Activated T-cell treated with anti-CD3 and anti-CD28 coated beads, Interleukin-2, amount 50 U/mL, for 1 hour (primary cell): ENCODE measurements at regions not wholly inside any gene's neighbourhood (a gene's known extent, or its start where the extent isn't known, plus 50 kb on each side); places are given as distances from the start of the nearest gene placed in this dataset.
"Not testable (repeated sequence)": the region's sequence is repeated elsewhere in the genome, so short reads cannot be mapped to it uniquely, and the experiment has no call there.

Experiments
- DNase-seq: peaks from one replicate; pipeline ENCODE4 v3.0.0-alpha.2; 2020

- DNase-seq, result no peak
These were observed 510.1 kb upstream of the SLC39A10 start for GRCh38 chr2:195146761-195147541.

GRCh38 chr2:195138435-195138834, 518.6 kb upstream of the SLC39A10 start:
- no peak for DNase-seq

GRCh38 chr2:195125889-195126288, 531.1 kb upstream of the SLC39A10 start:
- DNase-seq, result not testable (repeated sequence)

- DNase-seq, result no peak
These were observed 532.5 kb upstream of the SLC39A10 start for GRCh38 chr2:195124391-195125079.

GRCh38 chr2:195122653-195123052, 534.4 kb upstream of the SLC39A10 start:
- no peak for DNase-seq

GRCh38 chr2:195121341-195121740, 535.7 kb upstream of the SLC39A10 start:
- DNase-seq, result no peak

GRCh38 chr2:195119231-195119630, 537.8 kb upstream of the SLC39A10 start:
- DNase-seq, result no peak

GRCh38 chr2:195118276-195118675, 538.8 kb upstream of the SLC39A10 start:
- no peak for DNase-seq

GRCh38 chr2:195117011-195117410, 540.0 kb upstream of the SLC39A10 start:
- no peak for DNase-seq

- DNase-seq, result no peak
These were observed 541.3 kb upstream of the SLC39A10 start for GRCh38 chr2:195115738-195116137.

GRCh38 chr2:195108182-195108581, 548.8 kb upstream of the SLC39A10 start:
- DNase-seq, result no peak

- DNase-seq, result no peak
These were observed 550.2 kb upstream of the SLC39A10 start for GRCh38 chr2:195106681-195107380.

GRCh38 chr2:195105581-195105980, 551.4 kb upstream of the SLC39A10 start:
- DNase-seq, result no peak

- DNase-seq, result no peak
These were observed 562.7 kb upstream of the SLC39A10 start for GRCh38 chr2:195094330-195094729.

- DNase-seq, result no peak
These were observed 564.7 kb upstream of the SLC39A10 start for GRCh38 chr2:195092341-195092740.

- DNase-seq, result not testable (repeated sequence)
These were observed 584.2 kb upstream of the SLC39A10 start for GRCh38 chr2:195072806-195073205.

- no peak for DNase-seq
These were observed 600.0 kb upstream of the SLC39A10 start for GRCh38 chr2:195057001-195057400.

- DNase-seq, result no peak
These were observed 601.0 kb upstream of the SLC39A10 start for GRCh38 chr2:195055996-195056395.

- no peak for DNase-seq
These were observed 605.6 kb upstream of the SLC39A10 start for GRCh38 chr2:195051401-195051800.

- no peak for DNase-seq
These were observed 607.5 kb upstream of the SLC39A10 start for GRCh38 chr2:195049372-195050031.

GRCh38 chr2:195047955-195048354, 609.1 kb upstream of the SLC39A10 start:
- no peak for DNase-seq

- DNase-seq, result no peak
These were observed 612.2 kb upstream of the SLC39A10 start for GRCh38 chr2:195044801-195045200.

GRCh38 chr2:195038153-195038552, 618.9 kb upstream of the SLC39A10 start:
- no peak for DNase-seq
